ENCODE measurements at regions not wholly inside any gene's neighbourhood (a gene's known extent, or its start where the extent isn't known, plus 50 kb on each side); places are given as distances from the start of the nearest gene placed in this dataset.

- TF ChIP-seq CTCF (CRISPR knock-in tag; IDR thresholded peaks at IDR 0.05) (no peak), ZNF354B (CRISPR knock-in tag; IDR thresholded peaks at IDR 0.05) (no peak), EZH2 (conservative IDR thresholded peaks at IDR 0.05; ENCODE audit: low read depth, low read length) (no peak), ZBTB1 (CRISPR knock-in tag; IDR thresholded peaks at IDR 0.05; ENCODE audit: borderline replicate concordance) (no peak)
Measured at GRCh38 chr1:68313735-68314134, 81.4 kb upstream of the WLS start.
